ENCODE measurements at regions not wholly inside any gene's neighbourhood (a gene's known extent, or its start where the extent isn't known, plus 50 kb on each side); places are given as distances from the start of the nearest gene placed in this dataset.

- Histone ChIP-seq H3K4me3 (no peak overlapping the region), H3K36me3 (no peaks in the 10 kb centered on the region), H3K27me3 (no peaks in the 10 kb centered on the region), H3K9me3 (no peaks in the 10 kb centered on the region)
- no peak for DNase-seq
Observed at GRCh38 chr5:74167930-74168315, 472.6 kb downstream of the ENC1 start.

- Histone ChIP-seq H3K27me3 (no peaks in the 10 kb centered on the region), H3K9me3 (no peaks in the 10 kb centered on the region), H3K4me3 (no peak overlapping the region), H3K36me3 (no peaks in the 10 kb centered on the region)
- no peak for DNase-seq
Observed at GRCh38 chr5:74167206-74167929, 473.2 kb downstream of the ENC1 start.

GRCh38 chr5:74166064-74166463 lies 474.5 kb downstream of the ENC1 start:
- no peaks in the 10 kb centered on the region for H3K9me3 ChIP-seq
- no peak for DNase-seq
- no peak overlapping the region for H3K4me3 ChIP-seq
- no peaks in the 10 kb centered on the region for H3K27me3 ChIP-seq
- H3K36me3 ChIP-seq, result no peaks in the 10 kb centered on the region

GRCh38 chr5:74164725-74165235 lies 475.7 kb downstream of the ENC1 start:
- no peaks in the 10 kb centered on the region for H3K27me3 ChIP-seq
- DNase-seq, result no peak
- H3K4me3 ChIP-seq, result no peak overlapping the region
- H3K9me3 ChIP-seq, result no peaks in the 10 kb centered on the region
- H3K36me3 ChIP-seq, result no peaks in the 10 kb centered on the region

GRCh38 chr5:74162524-74162923 lies 478.0 kb downstream of the ENC1 start:
- no peaks in the 10 kb centered on the region for H3K36me3 ChIP-seq
- no peaks in the 10 kb centered on the region for H3K9me3 ChIP-seq
- no peak overlapping the region for H3K4me3 ChIP-seq
- no peaks in the 10 kb centered on the region for H3K27me3 ChIP-seq
- DNase-seq, result no peak

- DNase-seq, result no peak
- no peaks in the 10 kb centered on the region for H3K27me3 ChIP-seq
- no peaks in the 10 kb centered on the region for H3K9me3 ChIP-seq
- H3K4me3 ChIP-seq, result no peak overlapping the region
- H3K36me3 ChIP-seq, result no peaks in the 10 kb centered on the region
Observed at GRCh38 chr5:74161170-74161569, 479.4 kb downstream of the ENC1 start.

GRCh38 chr5:74156728-74157383 lies 483.7 kb downstream of the ENC1 start:
- Histone ChIP-seq H3K27me3 (no peaks in the 10 kb centered on the region), H3K36me3 (no peaks in the 10 kb centered on the region)

GRCh38 chr5:74155501-74155900 lies 485.0 kb downstream of the ENC1 start:
- DNase-seq, result no peak
- no peaks in the 10 kb centered on the region for H3K9me3 ChIP-seq
- no peak overlapping the region for H3K4me3 ChIP-seq

More at GRCh38 chr5:74156728-74157383, 483.7 kb downstream of the ENC1 start:
- no peak for DNase-seq
- Histone ChIP-seq H3K4me3 (no peak overlapping the region), H3K9me3 (no peaks in the 10 kb centered on the region)

GRCh38 chr5:74154526-74154925 lies 486.0 kb downstream of the ENC1 start:
- Histone ChIP-seq H3K9me3 (no peaks in the 10 kb centered on the region), H3K36me3 (no peaks in the 10 kb centered on the region)
- no peak for DNase-seq

More at GRCh38 chr5:74155501-74155900, 485.0 kb downstream of the ENC1 start:
- Histone ChIP-seq H3K36me3 (no peaks in the 10 kb centered on the region), H3K27me3 (no peaks in the 10 kb centered on the region)

GRCh38 chr5:74153255-74153790 lies 487.2 kb downstream of the ENC1 start:
- Histone ChIP-seq H3K36me3 (no peaks in the 10 kb centered on the region), H3K27me3 (no peaks in the 10 kb centered on the region), H3K4me3 (no peak overlapping the region), H3K9me3 (no peaks in the 10 kb centered on the region)
- no peak for DNase-seq

More at GRCh38 chr5:74154526-74154925, 486.0 kb downstream of the ENC1 start:
- no peak overlapping the region for H3K4me3 ChIP-seq
- H3K27me3 ChIP-seq, result no peaks in the 10 kb centered on the region

GRCh38 chr5:74152625-74153254 lies 487.8 kb downstream of the ENC1 start:
- DNase-seq, result no peak
- no peaks in the 10 kb centered on the region for H3K27me3 ChIP-seq
- H3K36me3 ChIP-seq, result no peaks in the 10 kb centered on the region
- no peak overlapping the region for H3K4me3 ChIP-seq
- no peaks in the 10 kb centered on the region for H3K9me3 ChIP-seq

GRCh38 chr5:74152136-74152535 lies 488.4 kb downstream of the ENC1 start:
- Histone ChIP-seq H3K36me3 (no peaks in the 10 kb centered on the region), H3K9me3 (no peaks in the 10 kb centered on the region), H3K4me3 (no peak overlapping the region), H3K27me3 (no peaks in the 10 kb centered on the region)
- no peak for DNase-seq

GRCh38 chr5:74149395-74149794 lies 491.1 kb downstream of the ENC1 start:
- Histone ChIP-seq H3K36me3 (no peaks in the 10 kb centered on the region), H3K27me3 (no peaks in the 10 kb centered on the region), H3K4me3 (no peak overlapping the region), H3K9me3 (no peaks in the 10 kb centered on the region)
- no peak for DNase-seq

- peak; percentile 20 for DNase-seq
- Histone ChIP-seq H3K36me3 (no peaks in the 10 kb centered on the region), H3K9me3 (no peaks in the 10 kb centered on the region), H3K4me3 (no peak overlapping the region), H3K27me3 (no peaks in the 10 kb centered on the region)
Observed at GRCh38 chr5:74148321-74148720, 492.2 kb downstream of the ENC1 start.

- Histone ChIP-seq H3K4me3 (no peak overlapping the region), H3K27me3 (no peaks in the 10 kb centered on the region), H3K9me3 (no peaks in the 10 kb centered on the region), H3K36me3 (no peaks in the 10 kb centered on the region)
- DNase-seq, result no peak
Observed at GRCh38 chr5:74146796-74147195, 493.7 kb downstream of the ENC1 start.

- Histone ChIP-seq H3K36me3 (no peaks in the 10 kb centered on the region), H3K9me3 (no peaks in the 10 kb centered on the region), H3K27me3 (no peaks in the 10 kb centered on the region), H3K4me3 (no peak overlapping the region)
- DNase-seq, result no peak
Observed at GRCh38 chr5:74145951-74146350, 494.6 kb downstream of the ENC1 start.

- Histone ChIP-seq H3K9me3 (no peaks in the 10 kb centered on the region), H3K36me3 (no peaks in the 10 kb centered on the region), H3K27me3 (no peaks in the 10 kb centered on the region), H3K4me3 (no peak overlapping the region)
- DNase-seq, result no peak
Observed at GRCh38 chr5:74143721-74144330, 496.7 kb downstream of the ENC1 start.

Data from MG63 (cell line).